ENCODE measurements at regions not wholly inside any gene's neighbourhood (a gene's known extent, or its start where the extent isn't known, plus 50 kb on each side); places are given as distances from the start of the nearest gene placed in this dataset.

DNA sequence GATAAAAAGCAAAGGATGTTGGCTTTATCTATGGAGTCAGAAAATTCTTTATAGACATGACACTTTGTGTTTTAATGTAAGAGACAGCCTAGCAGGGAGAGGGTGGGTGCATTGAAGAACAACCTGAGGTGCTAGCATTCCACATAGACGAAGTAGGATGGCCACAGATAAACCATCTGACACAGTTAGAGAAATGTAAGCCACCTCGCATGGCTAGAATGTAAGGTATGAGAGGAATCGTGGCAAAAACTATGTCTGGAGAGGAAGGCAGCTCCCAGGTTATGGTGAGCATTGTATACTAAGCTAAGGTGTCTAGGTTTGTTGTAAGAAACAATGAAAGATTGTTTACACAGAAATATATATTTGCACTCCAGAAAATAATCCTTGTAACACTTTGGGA lies 194.0 kb upstream of the SLITRK3 start:
- TF ChIP-seq, protein P1, sequence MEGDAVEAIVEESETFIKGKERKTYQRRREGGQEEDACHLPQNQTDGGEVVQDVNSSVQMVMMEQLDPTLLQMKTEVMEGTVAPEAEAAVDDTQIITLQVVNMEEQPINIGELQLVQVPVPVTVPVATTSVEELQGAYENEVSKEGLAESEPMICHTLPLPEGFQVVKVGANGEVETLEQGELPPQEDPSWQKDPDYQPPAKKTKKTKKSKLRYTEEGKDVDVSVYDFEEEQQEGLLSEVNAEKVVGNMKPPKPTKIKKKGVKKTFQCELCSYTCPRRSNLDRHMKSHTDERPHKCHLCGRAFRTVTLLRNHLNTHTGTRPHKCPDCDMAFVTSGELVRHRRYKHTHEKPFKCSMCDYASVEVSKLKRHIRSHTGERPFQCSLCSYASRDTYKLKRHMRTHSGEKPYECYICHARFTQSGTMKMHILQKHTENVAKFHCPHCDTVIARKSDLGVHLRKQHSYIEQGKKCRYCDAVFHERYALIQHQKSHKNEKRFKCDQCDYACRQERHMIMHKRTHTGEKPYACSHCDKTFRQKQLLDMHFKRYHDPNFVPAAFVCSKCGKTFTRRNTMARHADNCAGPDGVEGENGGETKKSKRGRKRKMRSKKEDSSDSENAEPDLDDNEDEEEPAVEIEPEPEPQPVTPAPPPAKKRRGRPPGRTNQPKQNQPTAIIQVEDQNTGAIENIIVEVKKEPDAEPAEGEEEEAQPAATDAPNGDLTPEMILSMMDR (IDR thresholded peaks at IDR 0.05; ENCODE audit: insufficient read depth in 1 of 2, low read depth in 1 of 2, low read length in 1 of 2, severe bottlenecking in 1 of 2, unreplicated experiment in 1 of 2), result no peak

DNA sequence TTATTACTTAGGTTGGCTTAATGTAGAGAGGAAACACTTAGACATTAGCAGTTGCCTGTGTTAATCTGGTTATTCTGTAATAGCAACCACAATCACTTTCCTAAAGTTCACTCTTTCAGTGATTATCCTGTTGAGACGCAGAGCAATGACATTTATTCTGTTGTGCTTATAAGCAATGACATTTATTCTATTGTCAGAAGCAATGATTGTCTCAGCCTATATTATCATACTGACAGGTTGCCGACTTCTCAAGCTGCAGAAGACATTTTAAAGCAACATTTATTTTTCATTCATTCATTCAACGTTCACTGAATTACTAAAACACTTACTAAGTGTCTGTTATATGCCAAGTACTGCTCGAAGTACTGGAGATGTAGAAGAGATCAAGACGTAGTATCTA lies 193.5 kb upstream of the SLITRK3 start:
- H3K27ac Mint-ChIP-seq (ENCODE audit: unreplicated experiment), result no peak overlapping the region
- BruUV-seq (replicated peaks), result no TSS peak
- H3K4me1 ChIP-seq, result no peaks in the 10 kb centered on the region
- H3K36me3 ChIP-seq (ENCODE audit: control insufficient read depth, insufficient read depth, low read length), result no peaks in the 10 kb centered on the region
- ChIA-PET CTCF (no interaction called here), POLR2A (no interaction called here)
- no peaks in the 10 kb centered on the region for H3K27me3 ChIP-seq (replicated peaks; ENCODE audit: control insufficient read depth, insufficient read depth, low read length)
- H3K27me3 Mint-ChIP-seq (ENCODE audit: insufficient read depth, unreplicated experiment), result no peaks in the 10 kb centered on the region
- no peaks in the 10 kb centered on the region for H3K9me3 Mint-ChIP-seq (ENCODE audit: unreplicated experiment)
- no peaks in the 10 kb centered on the region for H3K36me3 Mint-ChIP-seq (ENCODE audit: insufficient read depth, unreplicated experiment)
- intact Hi-C loops (cut with micrococcal nuclease; ENCODE audit: unreplicated experiment), result no loop called here
- H3K4me3 Mint-ChIP-seq (ENCODE audit: unreplicated experiment), result no peak overlapping the region
- no peak overlapping the region for H3K4me3 ChIP-seq (ENCODE audit: low read depth, low read length)
- TF ChIP-seq, protein P1 (IDR thresholded peaks at IDR 0.05; ENCODE audit: insufficient read depth in 1 of 2, low read depth in 1 of 2, low read length in 1 of 2, severe bottlenecking in 1 of 2, unreplicated experiment in 1 of 2), result no peak
- H3K9me3 ChIP-seq, result no peaks in the 10 kb centered on the region
- no peak for DNase-seq
- no peaks in the 10 kb centered on the region for H3K4me1 Mint-ChIP-seq (ENCODE audit: low read depth, unreplicated experiment)

More for the DNA sequence above, 194.0 kb upstream of the SLITRK3 start:
- intact Hi-C loops (cut with micrococcal nuclease; ENCODE audit: unreplicated experiment), result no loop called here
- no peaks in the 10 kb centered on the region for H3K27me3 Mint-ChIP-seq (ENCODE audit: insufficient read depth, unreplicated experiment)
- H3K4me1 Mint-ChIP-seq (ENCODE audit: low read depth, unreplicated experiment), result no peaks in the 10 kb centered on the region
- BruUV-seq (replicated peaks), result no TSS peak
- POLR2A ChIA-PET, result no interaction called here
- no peak overlapping the region for H3K4me3 Mint-ChIP-seq (ENCODE audit: unreplicated experiment)
- Histone ChIP-seq H3K9me3 (no peaks in the 10 kb centered on the region), H3K4me1 (no peaks in the 10 kb centered on the region), H3K4me3 (ENCODE audit: low read depth, low read length) (no peak overlapping the region), H3K27me3 (replicated peaks; ENCODE audit: control insufficient read depth, insufficient read depth, low read length) (no peaks in the 10 kb centered on the region), H3K36me3 (ENCODE audit: control insufficient read depth, insufficient read depth, low read length) (no peaks in the 10 kb centered on the region)
- H3K9me3 Mint-ChIP-seq (ENCODE audit: unreplicated experiment), result no peaks in the 10 kb centered on the region
- no peak for DNase-seq
- CTCF ChIA-PET, result no interaction called here
- no peak overlapping the region for H3K27ac Mint-ChIP-seq (ENCODE audit: unreplicated experiment)
- no peaks in the 10 kb centered on the region for H3K36me3 Mint-ChIP-seq (ENCODE audit: insufficient read depth, unreplicated experiment)

DNA sequence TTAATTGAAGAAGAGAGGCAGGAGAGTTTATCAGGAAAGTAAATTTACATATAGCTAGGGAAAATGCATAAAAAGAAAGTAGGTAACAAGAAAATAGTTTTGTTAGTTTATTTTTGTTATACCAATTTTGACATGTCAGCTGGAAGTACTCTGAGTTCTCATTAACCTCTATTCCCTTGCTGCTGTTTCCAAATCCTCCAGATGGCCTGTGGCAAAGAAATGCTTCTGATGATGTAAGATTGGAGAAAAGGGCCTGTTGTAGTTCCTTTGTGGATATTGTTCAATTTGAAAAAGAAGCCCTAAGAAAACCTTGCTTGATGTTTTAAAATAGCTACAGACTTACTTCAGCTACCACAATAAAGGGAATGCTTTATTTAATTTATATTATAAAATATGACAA lies 192.9 kb upstream of the SLITRK3 start:
- Mint-ChIP-seq H3K36me3 (ENCODE audit: insufficient read depth, unreplicated experiment) (no peaks in the 10 kb centered on the region), H3K4me1 (ENCODE audit: low read depth, unreplicated experiment) (no peaks in the 10 kb centered on the region), H3K27me3 (ENCODE audit: insufficient read depth, unreplicated experiment) (no peaks in the 10 kb centered on the region), H3K9me3 (ENCODE audit: unreplicated experiment) (no peaks in the 10 kb centered on the region), H3K27ac (ENCODE audit: unreplicated experiment) (no peak overlapping the region), H3K4me3 (ENCODE audit: unreplicated experiment) (no peak overlapping the region)
- no TSS peak for BruUV-seq (replicated peaks)
- H3K27me3 ChIP-seq (replicated peaks; ENCODE audit: control insufficient read depth, insufficient read depth, low read length), result no peaks in the 10 kb centered on the region
- H3K9me3 ChIP-seq, result no peaks in the 10 kb centered on the region
- ChIA-PET POLR2A (no interaction called here), CTCF (no interaction called here)
- no peaks in the 10 kb centered on the region for H3K36me3 ChIP-seq (ENCODE audit: control insufficient read depth, insufficient read depth, low read length)
- no peak overlapping the region for H3K4me3 ChIP-seq (ENCODE audit: low read depth, low read length)
- no peaks in the 10 kb centered on the region for H3K4me1 ChIP-seq
- no peak for DNase-seq
- TF ChIP-seq, protein P1 (IDR thresholded peaks at IDR 0.05; ENCODE audit: insufficient read depth in 1 of 2, low read depth in 1 of 2, low read length in 1 of 2, severe bottlenecking in 1 of 2, unreplicated experiment in 1 of 2), result no peak
- intact Hi-C loops (cut with micrococcal nuclease; ENCODE audit: unreplicated experiment), result no loop called here
